Lower lobe of right lung (tissue), 2 donors: ENCODE measurements at regions not wholly inside any gene's neighbourhood (a gene's known extent, or its start where the extent isn't known, plus 50 kb on each side); places are given as distances from the start of the nearest gene placed in this dataset.

Source experiments
- ATAC-seq, 2 donors: fragments of 200-7000 bp; cut with Tn5 transposase; one replicate each; pipeline ENCODE4 v1.9.1; 2020 to 2022; ENCODE audit warnings: mild to moderate bottlenecking in 2 of 2, moderate library complexity in 2 of 2
- DNase-seq: peaks from one replicate; pipeline ENCODE4 v3.0.0-alpha.2; 2020
- H3K27ac ChIP-seq: fragments of 200-600 bp; one replicate; pipeline ENCODE4 v1.8.0; 2022
- H3K27me3 ChIP-seq: fragments of 200-600 bp; one replicate; pipeline ENCODE4 v1.8.0; 2022; ENCODE audit warnings: low read depth
- H3K36me3 ChIP-seq: fragments of 200-600 bp; one replicate; pipeline ENCODE4 v1.8.0; 2022; ENCODE audit warnings: mild to moderate bottlenecking
- H3K4me1 ChIP-seq: fragments of 200-600 bp; one replicate; pipeline ENCODE4 v1.8.0; 2022
- H3K4me3 ChIP-seq: fragments of 200-600 bp; one replicate; pipeline ENCODE4 v1.8.0; 2022; ENCODE audit warnings: mild to moderate bottlenecking
- H3K9me3 ChIP-seq: fragments of 200-600 bp; one replicate; pipeline ENCODE4 v1.8.0; 2022
- CTCF ChIP-seq: fragments of 200-600 bp; IDR thresholded peaks from one replicate; pipeline ENCODE4 v1.8.0; 2022; ENCODE audit warnings: antibody characterized with exemption, mild to moderate bottlenecking
- intact Hi-C: fragments of 100-400 bp; cut with DNase I; formaldehyde crosslinking; loops from one replicate; pipeline ENCODE4 v1.11.0; 2022
- donor health status: DM: no; HTN: yes; CAD: no; lungs with severe emphysema.

- no peaks in the 10 kb centered on the region for H3K4me1 ChIP-seq
- no peaks in the 10 kb centered on the region for H3K9me3 ChIP-seq
- TF ChIP-seq CTCF, result no peak
- DNase-seq (no peak), ATAC-seq (no peak)
- H3K36me3 ChIP-seq, result no peaks in the 10 kb centered on the region
- intact Hi-C loops, result no loop called here
- no peaks in the 10 kb centered on the region for H3K27me3 ChIP-seq
- no peak overlapping the region for H3K27ac ChIP-seq
- no peak overlapping the region for H3K4me3 ChIP-seq
These were observed 218.9 kb downstream of the MAT2B start for GRCh38 chr5:163724305-163724704.

- intact Hi-C loops, result no loop called here
- ATAC-seq, result no peak
- Histone ChIP-seq H3K4me1 (no peaks in the 10 kb centered on the region), H3K27ac (no peak overlapping the region), H3K4me3 (no peak overlapping the region), H3K36me3 (no peaks in the 10 kb centered on the region), H3K9me3 (no peaks in the 10 kb centered on the region), H3K27me3 (no peaks in the 10 kb centered on the region)
- DNase-seq, result no peak
- TF ChIP-seq CTCF, result no peak
These were observed 221.6 kb downstream of the MAT2B start for GRCh38 chr5:163727028-163727427.

GRCh38 chr5:163730206-163730756 lies 224.9 kb downstream of the MAT2B start:
- DNase-seq, result peak; percentile 53
- no peak for TF ChIP-seq CTCF
- Histone ChIP-seq H3K27ac (no peak overlapping the region), H3K4me1 (no peaks in the 10 kb centered on the region), H3K36me3 (no peaks in the 10 kb centered on the region), H3K4me3 (no peak overlapping the region), H3K27me3 (no peaks in the 10 kb centered on the region), H3K9me3 (no peaks in the 10 kb centered on the region)
- intact Hi-C loops, result no loop called here
- ATAC-seq, result peak; percentile 94 to 95

GRCh38 chr5:163731256-163731655 lies 225.8 kb downstream of the MAT2B start:
- intact Hi-C loops, result no loop called here
- Histone ChIP-seq H3K4me1 (no peaks in the 10 kb centered on the region), H3K9me3 (no peaks in the 10 kb centered on the region), H3K27ac (no peak overlapping the region), H3K36me3 (no peaks in the 10 kb centered on the region), H3K27me3 (no peaks in the 10 kb centered on the region), H3K4me3 (no peak overlapping the region)
- DNase-seq, result no peak
- no peak for TF ChIP-seq CTCF
- no peak for ATAC-seq

- no peak overlapping the region for H3K27ac ChIP-seq
These were observed 229.7 kb downstream of the MAT2B start for GRCh38 chr5:163735069-163735468.

More at GRCh38 chr5:163735069-163735468, 229.7 kb downstream of the MAT2B start:
- Histone ChIP-seq H3K4me1 (no peaks in the 10 kb centered on the region), H3K9me3 (no peaks in the 10 kb centered on the region), H3K36me3 (no peaks in the 10 kb centered on the region), H3K4me3 (no peak overlapping the region), H3K27me3 (no peaks in the 10 kb centered on the region)
- intact Hi-C loops, result no loop called here
- DNase-seq (no peak), ATAC-seq (no peak)
- TF ChIP-seq CTCF, result no peak
